Dendritic cell treated with granulocyte-macrophage colony-stimulating factor and Interleukin-4, amounts not matched to agents 40 ng/mL and 50 ng/mL, for 4 days (primary cell): ENCODE measurements at regions not wholly inside any gene's neighbourhood (a gene's known extent, or its start where the extent isn't known, plus 50 kb on each side); places are given as distances from the start of the nearest gene placed in this dataset.

Source experiments
- H3K27ac Mint-ChIP-seq: one replicate; pipeline ENCODE4 v1.8.0; 2022; ENCODE audit warnings: mild to moderate bottlenecking, mixed read lengths
- H3K27me3 Mint-ChIP-seq: one replicate; pipeline ENCODE4 v1.8.0; 2022; ENCODE audit warnings: mild to moderate bottlenecking, mixed read lengths
- H3K36me3 Mint-ChIP-seq: one replicate; pipeline ENCODE4 v1.8.0; 2022; ENCODE audit warnings: low read depth, mixed read lengths
- H3K4me1 Mint-ChIP-seq: one replicate; pipeline ENCODE4 v1.8.0; 2022; ENCODE audit warnings: low read depth, mixed read lengths
- H3K4me3 Mint-ChIP-seq: one replicate; pipeline ENCODE4 v1.8.0; 2022; ENCODE audit warnings: mild to moderate bottlenecking, moderate library complexity, mixed read lengths
- H3K9me3 Mint-ChIP-seq: one replicate; pipeline ENCODE4 v1.8.0; 2022; ENCODE audit warnings: mixed read lengths
- intact Hi-C: fragments of 100-400 bp; cut with micrococcal nuclease; formaldehyde crosslinking; loops from one replicate; pipeline ENCODE4 v1.15.0; 2022

GRCh38 chr22:34010259-34010658, 90.0 kb upstream of the LARGE1 start:
- intact Hi-C loops: no loop called here
- Mint-ChIP-seq H3K4me3 (no peak overlapping the region), H3K27ac (no peak overlapping the region), H3K9me3 (peaks cover 60% of the 10 kb centered on the region), H3K4me1 (no peaks in the 10 kb centered on the region), H3K27me3 (no peaks in the 10 kb centered on the region), H3K36me3 (no peaks in the 10 kb centered on the region)

GRCh38 chr22:34015642-34016041, 95.4 kb upstream of the LARGE1 start:
- H3K4me1 Mint-ChIP-seq: no peaks in the 10 kb centered on the region
- no peaks in the 10 kb centered on the region for H3K36me3 Mint-ChIP-seq
- H3K4me3 Mint-ChIP-seq: no peak overlapping the region
- no peak overlapping the region for H3K27ac Mint-ChIP-seq
- H3K27me3 Mint-ChIP-seq: no peaks in the 10 kb centered on the region
- H3K9me3 Mint-ChIP-seq: peaks cover 64% of the 10 kb centered on the region
- intact Hi-C loops: no loop called here

DNA sequence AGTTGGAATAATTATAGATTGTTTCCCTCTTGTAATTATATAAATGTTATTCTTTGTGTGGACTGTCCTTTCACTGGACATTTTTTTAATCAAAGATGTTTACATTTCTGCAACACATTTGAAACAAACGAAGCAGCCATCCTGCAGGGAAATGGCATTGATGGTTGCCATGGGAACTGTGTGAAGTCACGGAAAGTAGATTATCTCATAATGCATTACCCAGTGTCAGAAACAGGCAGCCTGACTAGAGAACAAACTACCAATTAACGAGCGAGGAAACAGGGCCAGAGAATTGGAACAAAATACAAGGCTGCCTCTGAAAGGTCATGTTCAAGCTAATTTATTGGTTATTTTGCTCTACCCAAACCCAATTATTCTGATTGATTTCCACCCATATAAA, 96.9 kb upstream of the LARGE1 start:
- Mint-ChIP-seq H3K27me3 (no peaks in the 10 kb centered on the region), H3K9me3 (peaks cover 58% of the 10 kb centered on the region), H3K36me3 (no peaks in the 10 kb centered on the region), H3K4me1 (no peaks in the 10 kb centered on the region), H3K4me3 (no peak overlapping the region), H3K27ac (no peak overlapping the region)
- intact Hi-C loops: no loop called here

DNA sequence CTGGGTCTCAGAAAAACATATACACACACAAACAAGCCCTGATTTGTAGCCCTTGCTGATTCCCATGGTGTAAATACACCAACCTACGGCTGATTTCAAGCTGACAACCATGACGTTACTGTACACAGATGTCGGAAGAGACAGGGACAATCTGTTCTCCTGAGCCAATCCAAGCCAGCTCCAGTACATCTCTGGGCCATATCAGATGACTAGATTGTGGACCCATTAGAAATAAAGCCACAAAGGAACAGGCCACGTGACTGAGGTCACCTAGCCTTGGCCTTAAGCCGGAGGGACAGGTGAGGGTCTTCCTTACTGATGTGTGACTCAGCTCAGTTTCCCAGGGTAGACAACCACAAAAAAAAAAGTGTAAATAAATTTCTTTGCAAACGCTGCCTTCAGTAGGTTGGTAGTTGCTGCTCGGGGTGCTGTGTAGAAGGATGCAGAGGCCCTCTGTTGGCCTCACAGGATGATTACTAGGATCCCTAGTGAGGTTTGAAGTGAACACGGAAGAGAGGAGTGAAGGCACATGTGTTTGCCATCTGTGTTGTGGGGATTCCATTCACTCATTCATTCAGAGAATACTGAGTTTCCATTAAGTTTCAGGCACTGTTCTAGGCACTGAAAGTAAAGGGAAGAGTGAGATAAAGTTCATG, 99.0 kb upstream of the LARGE1 start:
- intact Hi-C loops: no loop called here
- Mint-ChIP-seq H3K27ac (no peak overlapping the region), H3K4me1 (no peaks in the 10 kb centered on the region), H3K36me3 (no peaks in the 10 kb centered on the region), H3K4me3 (no peak overlapping the region), H3K9me3 (peaks cover 58% of the 10 kb centered on the region), H3K27me3 (no peaks in the 10 kb centered on the region)

DNA sequence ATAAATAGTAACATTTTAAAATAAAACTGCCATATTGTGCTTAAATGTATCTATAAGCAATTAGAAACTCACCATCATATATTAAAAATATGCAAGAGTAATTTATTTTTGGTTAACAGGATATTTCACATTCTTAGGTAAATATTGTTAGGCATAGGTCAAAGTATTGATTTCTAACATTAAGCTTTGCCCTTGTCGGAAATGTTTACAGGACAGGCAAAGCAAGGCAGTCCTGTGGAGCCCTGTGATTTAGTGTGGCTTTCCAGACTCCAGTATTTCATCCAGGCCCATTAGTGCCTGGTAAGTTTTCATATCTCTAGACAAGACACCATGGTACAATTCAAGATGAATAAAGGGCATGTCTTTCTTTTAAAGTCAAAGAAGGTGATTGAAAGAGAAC, 114.9 kb upstream of the LARGE1 start:
- H3K27me3 Mint-ChIP-seq: no peaks in the 10 kb centered on the region
- H3K27ac Mint-ChIP-seq: no peak overlapping the region
- H3K4me1 Mint-ChIP-seq: no peaks in the 10 kb centered on the region
- peaks cover 42% of the 10 kb centered on the region for H3K9me3 Mint-ChIP-seq
- intact Hi-C loops: no loop called here
- H3K36me3 Mint-ChIP-seq: no peaks in the 10 kb centered on the region
- H3K4me3 Mint-ChIP-seq: no peak overlapping the region

GRCh38 chr22:34036931-34037330, 116.7 kb upstream of the LARGE1 start:
- no peak overlapping the region for H3K4me3 Mint-ChIP-seq
- peaks cover 30% of the 10 kb centered on the region for H3K9me3 Mint-ChIP-seq

GRCh38 chr22:34038801-34039555, 118.7 kb upstream of the LARGE1 start:
- Mint-ChIP-seq H3K36me3 (no peaks in the 10 kb centered on the region), H3K27ac (no peak overlapping the region), H3K4me3 (no peak overlapping the region), H3K27me3 (no peaks in the 10 kb centered on the region), H3K9me3 (peaks cover 14% of the 10 kb centered on the region), H3K4me1 (no peaks in the 10 kb centered on the region)
- intact Hi-C loops: no loop called here

More at GRCh38 chr22:34036931-34037330, 116.7 kb upstream of the LARGE1 start:
- Mint-ChIP-seq H3K4me1 (no peaks in the 10 kb centered on the region), H3K27me3 (no peaks in the 10 kb centered on the region), H3K27ac (no peak overlapping the region), H3K36me3 (no peaks in the 10 kb centered on the region)
- intact Hi-C loops: no loop called here

GRCh38 chr22:34045311-34045710, 125.0 kb upstream of the LARGE1 start:
- H3K9me3 Mint-ChIP-seq: peaks cover 14% of the 10 kb centered on the region
- H3K36me3 Mint-ChIP-seq: no peaks in the 10 kb centered on the region
- H3K4me3 Mint-ChIP-seq: no peak overlapping the region
- H3K27me3 Mint-ChIP-seq: no peaks in the 10 kb centered on the region
- intact Hi-C loops: no loop called here
- no peaks in the 10 kb centered on the region for H3K4me1 Mint-ChIP-seq
- H3K27ac Mint-ChIP-seq: no peak overlapping the region

GRCh38 chr22:34055525-34056200, 135.4 kb upstream of the LARGE1 start:
- no peak overlapping the region for H3K4me3 Mint-ChIP-seq
- H3K27me3 Mint-ChIP-seq: no peaks in the 10 kb centered on the region
- H3K9me3 Mint-ChIP-seq: peaks cover 22% of the 10 kb centered on the region
- intact Hi-C loops: no loop called here
- no peak overlapping the region for H3K27ac Mint-ChIP-seq
- H3K4me1 Mint-ChIP-seq: no peaks in the 10 kb centered on the region
- no peaks in the 10 kb centered on the region for H3K36me3 Mint-ChIP-seq

DNA sequence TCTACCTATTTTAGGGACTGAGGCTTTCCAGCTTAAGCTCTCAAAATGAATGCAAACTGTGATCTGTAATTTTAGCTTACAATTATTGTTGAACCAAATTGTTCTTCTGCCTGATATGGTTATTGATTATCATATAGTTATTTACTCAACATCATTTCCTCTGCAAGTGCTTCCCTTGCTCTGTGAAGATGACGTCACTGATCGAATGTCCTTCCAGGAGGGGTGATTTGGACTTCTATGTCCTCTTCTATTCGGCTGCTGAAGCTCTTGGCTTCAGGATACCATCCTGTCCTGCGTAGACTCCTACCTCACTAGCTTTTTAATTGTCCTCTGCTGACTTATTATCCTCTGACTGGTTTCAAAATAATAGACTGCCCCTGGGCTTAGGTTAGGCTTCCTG, 137.4 kb upstream of the LARGE1 start:
- Mint-ChIP-seq H3K4me1 (no peaks in the 10 kb centered on the region), H3K9me3 (peaks cover 32% of the 10 kb centered on the region), H3K27ac (no peak overlapping the region), H3K36me3 (no peaks in the 10 kb centered on the region), H3K4me3 (no peak overlapping the region), H3K27me3 (no peaks in the 10 kb centered on the region)
- intact Hi-C loops: no loop called here

GRCh38 chr22:34064696-34065095, 144.4 kb upstream of the LARGE1 start:
- no peak overlapping the region for H3K27ac Mint-ChIP-seq

GRCh38 chr22:34067031-34067430, 146.8 kb upstream of the LARGE1 start:
- Mint-ChIP-seq H3K27me3 (no peaks in the 10 kb centered on the region), H3K9me3 (peaks cover 17% of the 10 kb centered on the region), H3K36me3 (no peaks in the 10 kb centered on the region), H3K27ac (no peak overlapping the region), H3K4me1 (no peaks in the 10 kb centered on the region), H3K4me3 (no peak overlapping the region)
- intact Hi-C loops: no loop called here

More at GRCh38 chr22:34064696-34065095, 144.4 kb upstream of the LARGE1 start:
- intact Hi-C loops: no loop called here
- H3K36me3 Mint-ChIP-seq: no peaks in the 10 kb centered on the region
- peaks cover 12% of the 10 kb centered on the region for H3K9me3 Mint-ChIP-seq
- H3K4me3 Mint-ChIP-seq: no peak overlapping the region
- H3K4me1 Mint-ChIP-seq: no peaks in the 10 kb centered on the region
- no peaks in the 10 kb centered on the region for H3K27me3 Mint-ChIP-seq

DNA sequence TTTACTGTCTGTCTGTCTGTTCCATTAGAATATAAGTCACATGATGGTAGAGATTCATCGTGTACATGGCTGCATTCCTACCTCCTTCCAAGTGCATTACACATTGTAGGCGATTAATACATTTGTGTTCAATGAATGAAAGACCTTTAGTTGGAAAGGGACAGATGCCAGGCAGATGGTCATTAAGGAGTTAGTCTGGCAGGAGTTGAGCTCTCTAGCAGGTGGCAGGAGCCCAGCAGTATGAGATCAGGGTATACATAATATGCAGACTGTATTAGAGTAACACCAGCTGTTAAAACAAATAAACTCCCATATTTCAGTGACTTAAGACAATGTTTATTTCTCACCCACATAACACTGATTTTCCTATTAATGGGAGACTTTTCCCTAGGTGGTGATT, 147.7 kb upstream of the LARGE1 start:
- Mint-ChIP-seq H3K36me3 (no peaks in the 10 kb centered on the region), H3K4me3 (no peak overlapping the region), H3K27me3 (no peaks in the 10 kb centered on the region), H3K4me1 (no peaks in the 10 kb centered on the region), H3K9me3 (peaks cover 14% of the 10 kb centered on the region), H3K27ac (no peak overlapping the region)
- intact Hi-C loops: no loop called here

DNA sequence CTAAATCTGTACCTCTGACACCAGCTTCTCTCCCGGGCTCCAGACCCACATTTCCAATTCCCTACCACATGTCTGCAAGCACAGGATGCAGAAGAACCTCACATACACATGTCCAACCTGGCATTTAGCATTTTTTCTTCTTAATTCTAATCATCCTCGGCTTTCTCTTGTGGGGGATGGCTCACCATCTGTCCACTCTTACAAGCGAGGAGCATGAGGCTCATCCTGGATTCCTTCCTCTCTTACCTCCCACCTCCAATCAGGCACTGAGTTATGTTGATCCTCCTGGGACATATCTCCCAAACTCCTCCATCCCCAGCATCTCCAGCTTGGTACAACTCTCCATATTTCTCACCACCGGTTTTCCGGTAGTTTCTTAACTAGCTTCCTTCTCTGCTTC, 149.8 kb upstream of the LARGE1 start:
- no peaks in the 10 kb centered on the region for H3K4me1 Mint-ChIP-seq
- H3K27ac Mint-ChIP-seq: no peak overlapping the region
- peaks cover 23% of the 10 kb centered on the region for H3K9me3 Mint-ChIP-seq
- no peak overlapping the region for H3K4me3 Mint-ChIP-seq
- intact Hi-C loops: no loop called here
- no peaks in the 10 kb centered on the region for H3K36me3 Mint-ChIP-seq
- H3K27me3 Mint-ChIP-seq: no peaks in the 10 kb centered on the region
